ENCODE measurements at regions not wholly inside any gene's neighbourhood (a gene's known extent, or its start where the extent isn't known, plus 50 kb on each side); places are given as distances from the start of the nearest gene placed in this dataset.
"Not testable (repeated sequence)": the region's sequence is repeated elsewhere in the genome, so short reads cannot be mapped to it uniquely, and the experiment has no call there.

DNA sequence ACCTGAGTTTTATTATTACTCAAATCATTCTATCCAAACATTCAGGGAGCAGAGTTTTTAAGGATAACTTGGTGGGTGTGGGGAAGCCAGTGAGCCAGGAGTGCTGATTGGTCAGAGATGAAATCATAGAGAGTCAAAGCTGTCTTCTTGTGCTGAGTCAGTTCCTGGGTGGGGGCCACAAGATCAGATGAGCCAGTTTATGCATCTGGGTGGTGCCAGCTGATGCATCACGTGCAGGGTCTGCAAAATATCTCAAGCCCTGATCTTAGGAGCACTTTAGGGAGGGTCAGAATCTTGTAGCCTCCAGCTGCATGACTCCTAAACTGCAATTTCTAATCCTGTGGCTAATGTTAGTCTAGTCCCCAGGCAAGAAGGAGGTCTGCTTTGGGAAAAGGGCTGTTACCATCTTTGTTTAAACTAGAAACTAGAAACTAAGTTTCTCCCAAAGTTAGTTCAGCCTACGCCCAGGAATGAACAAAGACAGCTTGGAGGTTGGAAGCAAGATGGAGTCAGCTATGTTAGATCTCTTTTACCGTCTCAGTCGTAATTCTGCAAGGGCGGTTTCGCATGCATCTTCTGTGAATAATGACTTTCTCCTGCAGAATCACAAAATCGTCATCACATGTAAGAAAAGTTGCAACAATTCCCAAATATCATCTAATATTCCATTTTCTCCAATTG is 97.5 kb downstream of the ZNF664 start:
- H3K27me3 ChIP-seq (ENCODE audit: control insufficient read depth, insufficient read depth, low read length); H3K36me3 ChIP-seq (replicated peaks; ENCODE audit: control insufficient read depth, insufficient read depth, low read length); DNase-seq; H3K4me3 ChIP-seq (ENCODE audit: insufficient read depth, low read depth, low read length): not testable (repeated sequence)

DNA sequence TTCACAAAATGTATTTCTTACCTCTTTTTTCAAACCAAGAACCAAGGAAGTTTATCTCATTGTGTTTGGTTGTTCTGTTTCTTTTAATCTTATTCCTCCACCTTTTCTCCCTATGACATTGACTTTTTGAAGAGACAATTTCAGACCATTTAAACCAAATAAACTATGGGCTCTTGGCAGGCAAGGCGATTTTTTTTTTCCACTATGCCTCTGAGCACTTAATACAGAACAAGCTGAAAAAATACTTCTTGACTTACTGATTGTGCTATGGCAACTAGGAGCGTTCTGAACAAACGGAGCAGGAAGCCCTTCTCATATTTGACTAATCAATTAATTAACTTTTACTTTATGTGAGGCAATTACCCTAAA is 98.0 kb downstream of the ZNF664 start:
- H3K27me3 ChIP-seq (ENCODE audit: control insufficient read depth, insufficient read depth, low read length), result no peaks in the 10 kb centered on the region
- no peaks in the 10 kb centered on the region for H3K36me3 ChIP-seq (replicated peaks; ENCODE audit: control insufficient read depth, insufficient read depth, low read length)
- no peak for DNase-seq

DNA sequence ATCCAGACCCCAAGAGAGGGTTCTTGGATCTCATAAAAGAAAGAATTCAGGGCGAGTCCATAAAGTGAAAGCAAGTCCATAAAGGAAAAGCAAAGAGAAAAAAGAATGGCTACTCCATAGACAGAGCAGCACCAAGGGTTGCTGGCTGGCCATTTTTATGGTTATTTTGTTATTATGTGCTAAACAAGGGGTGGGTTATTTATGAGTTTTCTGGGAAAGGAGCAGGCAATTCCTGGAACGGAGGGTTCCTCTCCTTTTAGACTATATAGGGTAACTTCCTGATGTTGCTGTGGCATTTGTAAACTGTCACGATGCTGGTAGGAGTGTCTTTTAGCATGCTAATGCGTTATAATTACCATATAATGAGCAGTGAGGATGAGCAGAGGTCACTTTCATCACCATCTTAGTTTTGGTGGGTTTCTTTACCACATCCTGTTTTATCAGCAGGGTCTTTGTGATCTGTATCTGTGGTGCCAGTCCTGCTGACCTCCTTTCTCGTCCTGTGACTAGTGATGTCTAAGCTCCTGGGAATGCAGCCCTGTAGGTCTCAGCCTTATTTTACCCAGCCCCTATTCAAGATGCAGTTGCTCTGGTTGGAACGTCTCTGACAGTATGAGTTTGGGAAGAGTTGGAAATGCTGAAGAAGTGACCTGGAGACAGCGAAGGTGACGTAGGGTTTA is 100.5 kb downstream of the ZNF664 start:
- Histone ChIP-seq H3K4me3 (ENCODE audit: insufficient read depth, low read depth, low read length) (no peak overlapping the region), H3K36me3 (replicated peaks; ENCODE audit: control insufficient read depth, insufficient read depth, low read length) (no peaks in the 10 kb centered on the region), H3K27me3 (ENCODE audit: control insufficient read depth, insufficient read depth, low read length) (no peaks in the 10 kb centered on the region)
- DNase-seq, result no peak

More for the DNA sequence above, 98.0 kb downstream of the ZNF664 start:
- no peak overlapping the region for H3K4me3 ChIP-seq (ENCODE audit: insufficient read depth, low read depth, low read length)

DNA sequence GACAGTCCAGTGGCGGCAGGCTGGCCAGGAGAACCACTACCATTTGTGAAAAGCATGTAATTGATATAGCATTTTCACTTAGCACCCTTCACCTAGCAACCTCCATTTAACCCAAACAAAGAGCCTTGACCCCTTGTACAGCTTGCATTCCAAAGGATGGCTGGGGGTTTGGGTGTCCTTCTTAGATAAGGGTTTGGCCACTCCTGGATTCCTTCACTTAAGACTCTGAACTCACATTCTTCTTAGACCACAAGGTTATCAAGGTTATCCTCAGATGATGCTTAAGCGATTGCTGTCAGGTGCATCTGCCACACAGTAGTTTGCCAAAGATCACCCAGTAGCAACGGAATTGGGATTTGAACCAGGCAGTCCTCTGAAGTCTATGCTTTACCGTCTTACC is 102.8 kb downstream of the ZNF664 start:
- Histone ChIP-seq H3K36me3 (replicated peaks; ENCODE audit: control insufficient read depth, insufficient read depth, low read length) (no peaks in the 10 kb centered on the region), H3K4me3 (ENCODE audit: insufficient read depth, low read depth, low read length) (no peak overlapping the region), H3K27me3 (ENCODE audit: control insufficient read depth, insufficient read depth, low read length) (no peaks in the 10 kb centered on the region)
- no peak for DNase-seq

DNA sequence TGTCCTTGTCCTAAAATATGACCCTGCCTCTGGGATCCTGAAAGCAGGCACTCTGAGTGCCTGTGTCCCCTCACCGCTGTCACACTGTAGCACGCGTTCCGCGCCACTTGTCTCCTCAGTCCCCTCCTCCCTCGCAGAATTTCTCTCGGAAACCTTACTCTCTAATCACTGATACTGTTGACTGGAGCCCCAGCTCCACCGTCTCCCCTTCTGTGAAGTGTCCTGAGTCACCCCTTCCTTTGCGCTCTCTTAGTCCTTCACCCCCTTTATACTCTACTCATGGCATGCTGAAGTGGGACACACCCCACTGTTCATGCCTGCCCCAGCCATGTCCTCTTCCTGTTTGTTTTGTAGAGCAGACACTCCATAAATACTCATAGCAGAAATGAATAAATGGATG is 104.7 kb downstream of the ZNF664 start:
- no peak overlapping the region for H3K4me3 ChIP-seq (ENCODE audit: insufficient read depth, low read depth, low read length)
- H3K36me3 ChIP-seq (replicated peaks; ENCODE audit: control insufficient read depth, insufficient read depth, low read length), result no peaks in the 10 kb centered on the region
- no peaks in the 10 kb centered on the region for H3K27me3 ChIP-seq (ENCODE audit: control insufficient read depth, insufficient read depth, low read length)
- DNase-seq, result no peak

DNA sequence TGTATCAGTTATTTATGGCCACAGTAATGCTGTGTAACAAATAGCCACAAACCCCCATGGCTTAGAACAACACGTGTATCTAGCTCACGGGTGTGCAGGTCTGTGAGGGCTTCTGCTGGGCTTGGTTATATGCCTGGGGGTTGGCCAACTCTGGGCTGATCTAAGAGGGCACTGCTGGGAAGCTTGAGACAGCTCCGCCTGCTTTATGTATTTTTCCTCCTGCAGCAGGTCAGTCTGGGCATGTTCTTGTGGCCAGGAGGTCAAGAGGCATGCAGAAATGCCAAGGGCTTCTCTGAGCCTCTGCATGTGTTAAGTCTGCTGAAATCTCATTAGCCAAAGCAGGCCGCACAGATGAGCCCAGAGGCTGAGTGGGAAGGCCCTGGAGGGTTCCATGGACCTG is 105.8 kb downstream of the ZNF664 start:
- DNase-seq, result no peak
- Histone ChIP-seq H3K27me3 (ENCODE audit: control insufficient read depth, insufficient read depth, low read length) (no peaks in the 10 kb centered on the region), H3K4me3 (ENCODE audit: insufficient read depth, low read depth, low read length) (no peak overlapping the region), H3K36me3 (replicated peaks; ENCODE audit: control insufficient read depth, insufficient read depth, low read length) (no peaks in the 10 kb centered on the region)

DNA sequence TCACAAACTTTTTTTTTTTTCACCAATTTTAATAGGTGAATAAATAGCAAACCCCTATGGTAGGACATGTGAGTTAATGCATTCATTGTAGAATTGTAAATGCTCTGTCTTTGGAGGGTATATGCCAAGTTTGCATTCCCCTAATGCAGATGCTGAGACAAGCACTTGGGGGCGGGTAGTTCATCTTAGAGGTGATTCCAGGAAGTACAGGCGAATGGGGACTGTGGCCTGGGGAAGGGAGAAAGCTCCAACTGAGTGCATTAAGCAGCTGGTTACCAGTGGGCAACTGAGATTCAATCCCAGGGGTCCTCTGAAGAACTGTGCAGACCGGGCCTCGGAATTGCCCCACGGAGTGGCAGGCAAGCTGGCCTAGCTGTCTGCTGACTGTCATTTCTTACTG is 107.6 kb downstream of the ZNF664 start:
- no peaks in the 10 kb centered on the region for H3K27me3 ChIP-seq (ENCODE audit: control insufficient read depth, insufficient read depth, low read length)
- H3K36me3 ChIP-seq (replicated peaks; ENCODE audit: control insufficient read depth, insufficient read depth, low read length), result no peaks in the 10 kb centered on the region
- no peak for DNase-seq
- no peak overlapping the region for H3K4me3 ChIP-seq (ENCODE audit: insufficient read depth, low read depth, low read length)

DNA sequence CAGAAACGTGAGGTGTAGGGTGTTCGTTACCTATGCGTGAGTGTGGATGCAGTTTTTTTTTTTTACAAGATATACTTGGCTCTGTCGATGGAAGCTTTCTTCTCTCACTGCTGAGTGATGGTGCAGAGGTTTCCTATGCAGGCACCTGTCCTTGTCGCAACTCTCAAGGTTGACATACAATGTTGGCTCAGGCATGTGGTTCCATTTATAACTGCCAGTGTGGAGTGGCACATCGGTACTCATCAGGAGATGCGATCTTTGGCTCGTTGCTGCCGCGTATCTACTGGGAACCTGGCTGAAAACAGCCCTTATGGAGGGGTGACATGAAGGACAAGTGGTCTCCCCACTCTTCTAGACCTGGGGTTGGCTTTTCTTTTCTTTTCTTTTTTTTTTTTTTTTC is 109.0 kb downstream of the ZNF664 start:
- DNase-seq, result no peak
- Histone ChIP-seq H3K27me3 (ENCODE audit: control insufficient read depth, insufficient read depth, low read length) (no peaks in the 10 kb centered on the region), H3K4me3 (ENCODE audit: insufficient read depth, low read depth, low read length) (no peak overlapping the region), H3K36me3 (replicated peaks; ENCODE audit: control insufficient read depth, insufficient read depth, low read length) (no peaks in the 10 kb centered on the region)

DNA sequence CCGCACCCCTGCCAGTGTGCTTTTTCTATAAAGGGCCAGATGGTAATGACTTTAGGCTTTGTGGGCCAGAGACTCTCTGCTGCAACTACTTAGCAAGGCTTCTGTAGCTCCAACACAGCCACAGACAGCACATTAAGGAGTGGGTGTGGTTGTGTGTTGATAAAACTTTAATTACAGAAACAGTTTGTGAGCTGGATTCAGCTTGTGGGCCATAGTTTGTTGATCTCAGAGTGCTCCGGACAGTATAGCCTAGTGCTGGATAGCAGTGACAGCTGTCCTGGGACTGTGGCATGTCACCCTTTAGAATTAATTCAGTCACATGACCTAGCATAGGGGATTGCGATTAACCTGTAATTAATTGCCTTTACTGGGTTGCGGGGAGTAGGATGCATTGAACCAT is 109.7 kb downstream of the ZNF664 start:
- no peak overlapping the region for H3K4me3 ChIP-seq (ENCODE audit: insufficient read depth, low read depth, low read length)
- no peak for DNase-seq
- H3K36me3 ChIP-seq (replicated peaks; ENCODE audit: control insufficient read depth, insufficient read depth, low read length), result no peaks in the 10 kb centered on the region
- no peaks in the 10 kb centered on the region for H3K27me3 ChIP-seq (ENCODE audit: control insufficient read depth, insufficient read depth, low read length)

DNA sequence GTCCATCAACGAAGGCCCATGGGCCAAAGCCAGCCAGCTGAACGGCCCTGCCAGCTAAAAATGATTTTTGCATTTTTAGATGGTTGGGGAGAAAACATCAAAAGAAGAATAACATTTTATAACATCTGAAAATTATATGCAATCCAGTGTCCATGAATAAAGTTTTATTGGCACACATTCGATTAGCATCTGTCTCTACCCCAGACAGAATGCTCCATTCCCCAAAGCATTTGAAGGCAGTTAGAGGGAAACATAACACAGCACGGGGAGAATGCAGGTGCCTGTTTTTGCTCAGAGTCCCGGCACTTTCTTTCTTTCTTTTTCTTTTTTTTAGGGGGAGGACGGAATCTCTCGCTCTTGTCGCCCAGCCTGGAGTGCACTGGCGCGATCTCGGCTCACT is 110.7 kb downstream of the ZNF664 start:
- Histone ChIP-seq H3K4me3 (ENCODE audit: insufficient read depth, low read depth, low read length) (no peak overlapping the region), H3K36me3 (replicated peaks; ENCODE audit: control insufficient read depth, insufficient read depth, low read length) (no peaks in the 10 kb centered on the region), H3K27me3 (ENCODE audit: control insufficient read depth, insufficient read depth, low read length) (no peaks in the 10 kb centered on the region)
- no peak for DNase-seq

DNA sequence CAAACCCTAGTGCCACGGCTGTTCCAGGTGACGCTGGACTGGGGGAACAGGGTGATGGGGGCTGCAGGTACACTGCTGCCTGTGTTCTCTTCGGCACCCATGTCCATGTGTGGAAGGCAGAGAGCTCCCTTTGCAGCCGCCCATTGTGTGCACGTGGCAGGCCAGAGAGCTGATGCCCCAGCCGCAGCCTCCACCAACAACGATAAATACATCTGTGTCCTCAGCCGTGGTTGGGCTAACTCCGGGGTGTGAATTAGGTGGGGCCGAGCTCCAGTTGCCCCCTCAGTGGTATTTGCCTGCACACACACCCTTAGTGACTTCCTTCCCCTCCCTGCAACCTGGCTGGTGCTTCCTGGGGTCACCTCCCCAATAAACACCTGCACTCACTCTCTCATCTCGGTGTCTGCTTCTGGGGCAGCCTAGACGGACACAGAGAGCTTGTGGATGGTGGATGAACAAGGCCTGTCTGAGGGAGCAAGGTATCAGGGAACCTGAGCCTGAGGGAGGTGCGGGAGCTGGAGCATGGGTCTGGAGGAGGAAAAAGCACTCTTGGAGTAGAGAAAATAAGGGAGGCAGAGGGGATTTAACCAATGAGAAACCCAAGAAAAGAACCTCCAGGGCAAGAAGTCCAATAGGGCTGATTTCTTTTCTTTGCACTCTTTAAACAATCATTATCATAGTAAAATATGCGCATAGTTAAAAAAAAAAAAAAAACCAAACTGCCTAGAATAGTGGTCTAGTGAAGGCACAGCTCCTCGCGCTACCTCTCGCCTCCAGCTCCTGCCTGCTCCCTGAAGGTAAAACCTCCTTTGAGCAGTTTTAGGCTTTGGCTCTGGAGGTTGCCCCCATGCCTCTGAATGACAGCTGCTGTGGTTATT is 112.6 kb downstream of the ZNF664 start:
- Histone ChIP-seq H3K4me3 (ENCODE audit: insufficient read depth, low read depth, low read length) (no peak overlapping the region), H3K27me3 (ENCODE audit: control insufficient read depth, insufficient read depth, low read length) (no peaks in the 10 kb centered on the region), H3K36me3 (replicated peaks; ENCODE audit: control insufficient read depth, insufficient read depth, low read length) (no peaks in the 10 kb centered on the region)
- DNase-seq, result no peak

DNA sequence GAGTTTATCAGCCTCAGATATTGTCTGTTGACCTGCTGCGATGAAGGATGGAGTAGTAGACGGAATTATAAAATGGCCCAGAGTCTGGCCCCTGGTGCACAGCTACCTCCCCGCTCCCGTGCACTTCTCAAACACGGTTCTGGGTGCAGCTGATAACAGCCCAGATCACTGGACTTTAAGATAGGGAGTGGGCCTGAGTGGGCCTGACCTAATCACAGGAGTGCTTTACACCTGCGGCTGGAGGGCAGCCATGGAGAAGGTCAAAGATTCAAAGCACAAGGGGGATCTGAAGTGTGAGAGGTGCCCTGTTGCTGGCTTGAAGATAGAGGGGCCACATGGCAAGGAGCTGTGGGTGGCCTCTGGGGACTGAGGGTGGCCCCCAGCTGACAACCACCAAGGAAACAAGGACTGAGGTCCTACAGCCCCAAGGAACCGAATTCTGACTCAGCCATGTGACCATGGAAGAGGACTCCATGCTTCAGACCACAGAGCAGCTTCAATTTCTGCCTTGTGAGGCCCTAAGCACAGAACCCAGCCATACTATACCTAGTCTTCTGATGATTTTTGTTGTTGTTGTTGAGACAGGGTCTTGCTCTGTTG is 113.4 kb downstream of the ZNF664 start:
- Histone ChIP-seq H3K4me3 (ENCODE audit: insufficient read depth, low read depth, low read length) (no peak overlapping the region), H3K36me3 (replicated peaks; ENCODE audit: control insufficient read depth, insufficient read depth, low read length) (no peaks in the 10 kb centered on the region), H3K27me3 (ENCODE audit: control insufficient read depth, insufficient read depth, low read length) (no peaks in the 10 kb centered on the region)
- DNase-seq, result no peak

DNA sequence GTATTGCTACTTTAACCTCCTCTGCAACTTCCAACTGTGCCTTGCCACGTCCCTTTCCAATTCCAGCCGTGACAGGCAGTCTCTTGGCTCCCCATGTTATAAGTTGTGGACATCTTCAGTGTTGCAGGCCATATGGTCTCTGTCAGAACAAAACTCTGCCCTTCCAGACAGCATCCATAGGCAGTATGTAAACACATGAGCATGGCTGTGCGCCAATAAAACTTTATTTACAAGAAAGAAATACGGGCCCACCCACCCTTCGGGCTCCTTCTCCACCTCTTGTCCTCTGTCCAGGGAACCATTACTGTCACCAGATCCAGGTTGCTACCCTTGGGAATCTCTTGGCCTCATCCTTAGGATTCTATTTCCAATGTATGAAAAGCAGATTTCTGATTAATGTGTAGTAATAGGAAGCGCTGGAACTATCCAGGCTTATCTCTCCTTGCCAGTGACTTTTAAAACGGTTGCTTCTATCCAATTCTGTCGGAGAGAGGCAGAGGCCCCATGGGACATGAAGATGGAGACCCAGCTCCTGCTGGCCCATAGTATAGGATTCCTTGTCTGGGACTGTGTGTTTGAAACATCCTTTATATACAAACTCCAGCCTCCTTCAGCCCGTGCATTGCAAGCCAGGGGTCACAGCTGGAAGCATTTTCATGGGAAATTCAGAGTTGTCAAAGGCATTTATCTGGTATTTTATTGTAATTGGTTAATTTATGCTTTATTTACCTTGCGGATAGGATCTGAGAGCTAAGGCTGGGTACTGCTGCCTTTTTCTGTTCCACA is 114.4 kb downstream of the ZNF664 start:
- no peak for DNase-seq
- H3K36me3 ChIP-seq (replicated peaks; ENCODE audit: control insufficient read depth, insufficient read depth, low read length), result no peaks in the 10 kb centered on the region

DNA sequence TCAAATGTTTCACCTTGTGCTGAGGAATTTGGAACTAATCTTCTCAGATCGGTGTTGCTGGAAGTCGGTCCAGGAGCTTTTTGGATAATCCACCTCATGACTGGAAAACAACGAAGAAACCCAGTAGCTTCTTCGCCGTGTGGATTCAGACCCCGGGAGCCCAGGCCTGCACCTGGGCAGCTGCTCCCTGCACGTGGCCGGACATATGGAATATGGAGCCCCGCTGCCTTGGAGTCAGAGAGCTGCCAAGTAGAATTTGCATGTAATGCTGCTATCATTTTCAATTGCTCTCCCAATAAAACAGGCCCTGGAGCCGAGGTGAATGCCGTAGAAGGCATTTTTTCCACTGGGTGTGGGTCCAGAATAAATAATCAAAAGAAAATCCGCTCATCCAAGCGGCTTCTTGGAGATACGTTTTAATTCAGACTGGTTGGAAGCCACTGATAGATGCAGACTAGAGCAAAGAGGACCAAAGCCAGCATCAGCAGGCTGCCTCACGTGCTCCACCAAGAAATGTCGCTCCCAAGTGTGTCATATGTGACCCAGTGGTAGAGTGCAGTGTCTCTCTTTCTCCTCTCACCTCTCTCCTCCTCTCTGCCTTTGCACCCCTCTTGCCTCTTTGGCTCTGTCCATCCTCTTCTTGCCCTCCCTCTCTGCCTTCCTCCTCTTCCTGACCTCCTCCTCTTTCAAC is 115.3 kb downstream of the ZNF664 start:
- H3K27me3 ChIP-seq (ENCODE audit: control insufficient read depth, insufficient read depth, low read length), result no peaks in the 10 kb centered on the region
- DNase-seq, result no peak
- H3K36me3 ChIP-seq (replicated peaks; ENCODE audit: control insufficient read depth, insufficient read depth, low read length), result no peaks in the 10 kb centered on the region
- H3K4me3 ChIP-seq (ENCODE audit: insufficient read depth, low read depth, low read length), result no peak overlapping the region

More for the DNA sequence above, 114.4 kb downstream of the ZNF664 start:
- no peak overlapping the region for H3K4me3 ChIP-seq (ENCODE audit: insufficient read depth, low read depth, low read length)
- H3K27me3 ChIP-seq (ENCODE audit: control insufficient read depth, insufficient read depth, low read length), result no peaks in the 10 kb centered on the region

All from H7 (cell line).